ENCODE measurements at regions not wholly inside any gene's neighbourhood (a gene's known extent, or its start where the extent isn't known, plus 50 kb on each side); places are given as distances from the start of the nearest gene placed in this dataset.

DNA sequence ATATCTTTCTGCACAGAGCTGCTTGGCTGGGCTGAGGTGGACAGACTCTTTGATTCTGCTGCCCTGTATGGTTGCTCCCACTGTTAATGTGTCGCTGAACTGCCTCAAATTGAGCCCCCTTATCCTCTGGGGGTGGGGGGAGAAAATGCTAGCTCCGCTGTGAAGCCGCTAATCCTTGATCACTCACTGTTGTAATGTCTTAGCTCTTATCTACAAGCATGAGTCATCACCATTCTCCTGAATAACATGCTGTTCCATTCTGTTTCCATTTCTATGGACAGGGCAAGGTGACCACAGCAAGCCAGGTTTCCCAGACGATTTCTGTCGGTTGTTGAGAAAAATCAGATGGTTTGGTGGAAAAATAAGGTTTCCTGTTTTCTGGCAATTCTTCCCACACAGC lies 218.4 kb upstream of the GGTLC1 start:
- TF ChIP-seq CTCF (IDR thresholded peaks at IDR 0.05) (no peak), POLR2A (IDR thresholded peaks at IDR 0.05) (no peak)

All from vagina (tissue), 2 donors.